HepG2 (cell line): ENCODE measurements at regions not wholly inside any gene's neighbourhood (a gene's known extent, or its start where the extent isn't known, plus 50 kb on each side); places are given as distances from the start of the nearest gene placed in this dataset.
A peak's percentile ranks its signal among the peaks of the same experiment; 100 is the strongest.

Source experiments
- ATAC-seq: fragments of 200-7000 bp; cut with Tn5 transposase; 3 replicates; pipeline ENCODE4 v1.9.1; 2020; ENCODE audit warnings: mild to moderate bottlenecking, moderate library complexity
- BruUV-seq: library from RNA; stranded (reverse); fragments of 400-500 nt; replicated peaks from 2 replicates; lab custom pipeline; 2021; lab: Mats Ljungman, UMichigan
- CTCF ChIA-PET: fragments of 300-600 bp; formaldehyde crosslinking; extraction: SDS; loops from one replicate; lab custom pipeline; 2021; ENCODE audit warnings: low total read pairs, inconsistent platforms, low intra/inter-chr PET ratio; lab: Yijun Ruan, JAX
- POLR2A ChIA-PET: fragments of 350-600 bp; sonication (Branson Sonifier 250); formaldehyde crosslinking; loops from one replicate; lab custom pipeline; 2020; ENCODE audit warnings: antibody characterized with exemption, inconsistent platforms; lab: Yijun Ruan, JAX
- DNase-seq: peaks from one replicate; pipeline ENCODE4 v3.0.0-alpha.2; 2015; ENCODE audit warnings: low spot score
- FAIRE-seq: peaks from 3 replicates; lab custom pipeline; 2011; peaks lifted over from hg19 to GRCh38; lab: Jason Lieb, UNC
- H2AFZ ChIP-seq: one replicate; pipeline ENCODE4 v1.6.1; 2011; ENCODE audit warnings: low read length, inconsistent platforms
- H3K27ac ChIP-seq: fragments of 300-600 bp; 3 replicates; pipeline ENCODE4 v1.8.0; 2011; ENCODE audit warnings: mixed run types, mild to moderate bottlenecking, mixed read lengths, low read length, inconsistent platforms; ENCODE audit not compliant: insufficient read depth; ENCODE audit errors: extremely low read length
- H3K27me3 ChIP-seq, 2 experiments: fragments of 200-600 bp in 1 of 2; 2 replicates in 1 of 2; 3 replicates in 1 of 2; pipeline versions ENCODE4 v1.6.0 to v1.8.0; 2011; ENCODE audit warnings: low read length in 2 of 2, mild to moderate bottlenecking in 2 of 2, moderate library complexity in 2 of 2, inconsistent platforms in 1 of 2; ENCODE audit not compliant: insufficient read depth in 2 of 2, control insufficient read depth in 1 of 2
- H3K36me3 ChIP-seq, 2 experiments: fragments of 200-600 bp in 1 of 2; replicated peaks in 1 of 2; 2 replicates in 1 of 2; 3 replicates in 1 of 2; pipeline versions ENCODE4 v1.5.1 to v1.8.0; 2011; ENCODE audit warnings: low read length in 2 of 2, inconsistent platforms in 1 of 2; ENCODE audit not compliant: insufficient read depth in 2 of 2, control insufficient read depth in 1 of 2
- H3K4me1 ChIP-seq: 2 replicates; pipeline ENCODE4 v1.5.1; 2012; ENCODE audit warnings: low read length, inconsistent platforms; ENCODE audit not compliant: insufficient read depth
- H3K4me2 ChIP-seq: 2 replicates; pipeline ENCODE4 v1.6.0; 2011; ENCODE audit warnings: low read depth, low read length, inconsistent platforms
- H3K4me3 ChIP-seq, 3 experiments: fragments of 200-600 bp in 1 of 3; sonication (generic), shearing (Covaris generic) in 1 of 3; replicated peaks in 1 of 3; 2 replicates each; pipeline ENCODE4 v1.5.1; 2011 to 2016; ENCODE audit warnings: low read length in 3 of 3, inconsistent platforms in 2 of 3, low read depth in 2 of 3, mild to moderate bottlenecking in 2 of 3, control low read depth in 1 of 3, mixed read lengths in 1 of 3; ENCODE audit not compliant: insufficient read depth in 1 of 3
- H3K79me2 ChIP-seq: one replicate; pipeline ENCODE4 v1.6.1; 2011; ENCODE audit warnings: low read length, inconsistent platforms; ENCODE audit not compliant: insufficient read depth
- H3K9ac ChIP-seq: 2 replicates; pipeline ENCODE4 v1.6.0; 2011; ENCODE audit warnings: mild to moderate bottlenecking, low read depth, low read length, inconsistent platforms; ENCODE audit not compliant: insufficient read depth
- H3K9me3 ChIP-seq: 2 replicates; pipeline ENCODE4 v1.5.1; 2012; ENCODE audit warnings: mild to moderate bottlenecking, low read length
- H4K20me1 ChIP-seq: 2 replicates; pipeline ENCODE4 v1.6.0; 2011; ENCODE audit warnings: inconsistent platforms, mild to moderate bottlenecking, low read length, moderate library complexity; ENCODE audit not compliant: insufficient read depth
- ARID5B ChIP-seq: IDR thresholded peaks from 2 replicates; pipeline ENCODE4 v1.4.0; 2020; ENCODE audit warnings: mild to moderate bottlenecking, missing genetic modification reagents
- ATF1 ChIP-seq: IDR thresholded peaks from 2 replicates; pipeline ENCODE4 v1.6.1; 2016; ENCODE audit warnings: mild to moderate bottlenecking, control low read depth
- HOXA5 ChIP-seq: sonication (generic); formaldehyde crosslinking; IDR thresholded peaks from 2 replicates; pipeline ENCODE4 v1.4.0; 2020; ENCODE audit warnings: missing genetic modification reagents
- KDM4B ChIP-seq: sonication (generic); formaldehyde crosslinking; IDR thresholded peaks from 2 replicates; pipeline ENCODE4 v1.4.0; 2020; ENCODE audit warnings: missing genetic modification reagents
- MAFF ChIP-seq: IDR thresholded peaks from 2 replicates; pipeline ENCODE4 v1.6.1; 2011; ENCODE audit warnings: low read depth, low read length, improper control_type of control experiment
- MAFK ChIP-seq, 2 experiments: IDR thresholded peaks in 1 of 2; conservative IDR thresholded peaks in 1 of 2; 2 replicates each; pipeline ENCODE4 v1.6.1; 2011; ENCODE audit warnings: improper control_type of control experiment in 2 of 2, low read length in 2 of 2
- MBNL3 ChIP-seq: fragments of 250-450 bp; sonication (Bioruptor Pico); conservative IDR thresholded peaks from 2 replicates; pipeline ENCODE4 v1.8.0; 2022; ENCODE audit warnings: mild to moderate bottlenecking, inconsistent platforms
- MNT ChIP-seq: fragments of 450-650 bp; IDR thresholded peaks from 2 replicates; pipeline ENCODE4 v1.6.1; 2016
- NFE2 ChIP-seq: sonication (generic); formaldehyde crosslinking; IDR thresholded peaks from 2 replicates; pipeline ENCODE4 v1.4.0; 2020; ENCODE audit warnings: missing genetic modification reagents
- NFE2L2 ChIP-seq: fragments of 150-350 bp; IDR thresholded peaks from 2 replicates; pipeline ENCODE4 v1.6.1; 2014; ENCODE audit warnings: low read length
- NFIC ChIP-seq: IDR thresholded peaks from 2 replicates; pipeline ENCODE4 v1.6.1; 2012; ENCODE audit warnings: mild to moderate bottlenecking, low read length, inconsistent platforms
- ZNF225 ChIP-seq: sonication (generic); formaldehyde crosslinking; IDR thresholded peaks from 2 replicates; pipeline ENCODE4 v1.4.0; 2020; ENCODE audit warnings: mild to moderate bottlenecking, missing genetic modification reagents
- ZNF558 ChIP-seq: sonication (generic); formaldehyde crosslinking; IDR thresholded peaks from 2 replicates; pipeline ENCODE4 v1.9.0; 2022; ENCODE audit warnings: mild to moderate bottlenecking, missing genetic modification reagents, borderline replicate concordance
- ZNF652 ChIP-seq: IDR thresholded peaks from 2 replicates; pipeline ENCODE4 v1.6.1; 2016; ENCODE audit warnings: low read depth, borderline replicate concordance
- ZNF7 ChIP-seq: IDR thresholded peaks from 2 replicates; pipeline ENCODE4 v1.6.1; 2016; ENCODE audit warnings: missing biosample characterization, missing genetic modification reagents
- ZNF703 ChIP-seq: sonication (generic); formaldehyde crosslinking; IDR thresholded peaks from 2 replicates; pipeline ENCODE4 v1.5.1; 2020; ENCODE audit warnings: missing genetic modification reagents, mild to moderate bottlenecking, moderate library complexity, borderline replicate concordance
- WGBS: methylation state at CpG from one replicate; pipeline ENCODE4 v1.1.6; 2017; ENCODE audit warnings: low lambda C conversion rate; 5-methylcytosine and 5-hydroxymethylcytosine counted together
- in situ Hi-C: cut with HindIII; loops from 2 replicates; pipeline ENCODE4 v1.10.0; 2017; ENCODE audit warnings: low pct_unique_long_range_greater_than_20kb; ENCODE audit not compliant: extremely low pct_ligation_motif_present
- intact Hi-C: fragments of 100-400 bp; cut with micrococcal nuclease; formaldehyde crosslinking; loops from one replicate; pipeline ENCODE4 v1.10.0; 2022; ENCODE audit not compliant: unreplicated experiment

GRCh38 chr14:53841109-53842099 is 115.2 kb downstream of the BMP4 start:
- Histone ChIP-seq H3K27me3 (no peaks in the 10 kb centered on the region), H3K4me1 (peaks cover 80% of the 10 kb centered on the region), H3K36me3 (no peaks in the 10 kb centered on the region), H3K9ac (no peak overlapping the region), H3K9me3 (no peaks in the 10 kb centered on the region), H3K79me2 (no peaks in the 10 kb centered on the region), H2AFZ (no peak overlapping the region), H3K4me3 (no peak overlapping the region), H3K27ac (no peak overlapping the region), H4K20me1 (no peaks in the 10 kb centered on the region), H3K4me2 (no peak overlapping the region)
- intact Hi-C loops (loop anchor here (10.0 kb wide), 1 partner anchor 307 kb away; no protein-coding TSS in a partner anchor), in situ Hi-C loops (no loop called here)
- FAIRE-seq (no peak), ATAC-seq (no peak), DNase-seq (no peak)
- WGBS = 94% methylated on average over 3 of the region's 3 CpGs
- TF ChIP-seq ZNF558 = no peak
- no peak for TF ChIP-seq MNT
- TF ChIP-seq MBNL3 (CRISPR knock-in tag) = no peak
- 0 out of 2 replicates have a peak, but pooled peaks have one; percentile 45 for TF ChIP-seq NFE2 (CRISPR knock-in tag)
- TF ChIP-seq ZNF652 (CRISPR knock-in tag) = peak; percentile 53; the same call in 1 of the 2 replicates
- no peak for TF ChIP-seq HOXA5 (CRISPR knock-in tag)
- no peak for TF ChIP-seq ZNF225 (CRISPR knock-in tag)
- TF ChIP-seq ATF1 (CRISPR knock-in tag) = no peak
- no peak for TF ChIP-seq KDM4B (CRISPR knock-in tag)
- TF ChIP-seq ZNF7 (CRISPR knock-in tag) = peak; percentile 33; the same call in 1 of the 2 replicates
- TF ChIP-seq NFIC = no peak
- peak; percentile 51 to 70; a peak in 3 of 4 replicates for TF ChIP-seq MAFK (conservative IDR thresholded peaks at IDR 0.05 in 1 of 2, IDR thresholded peaks at IDR 0.05 in 1 of 2; ENCODE audit: low read length in 2 of 2)
- TF ChIP-seq ZNF703 = no peak
- TF ChIP-seq ARID5B = no peak
- 0 out of 2 replicates have a peak, but pooled peaks have one; percentile 51 for TF ChIP-seq MAFF
- peak; percentile 65 for TF ChIP-seq NFE2L2
- ChIA-PET POLR2A (interaction anchor here (1.8 kb wide), 1 partner anchor 14 kb away, joined by 4 read pairs; no protein-coding TSS in a partner anchor), CTCF (no interaction called here)
- BruUV-seq = no TSS peak
